ENCODE measurements at regions not wholly inside any gene's neighbourhood (a gene's known extent, or its start where the extent isn't known, plus 50 kb on each side); places are given as distances from the start of the nearest gene placed in this dataset.

DNA sequence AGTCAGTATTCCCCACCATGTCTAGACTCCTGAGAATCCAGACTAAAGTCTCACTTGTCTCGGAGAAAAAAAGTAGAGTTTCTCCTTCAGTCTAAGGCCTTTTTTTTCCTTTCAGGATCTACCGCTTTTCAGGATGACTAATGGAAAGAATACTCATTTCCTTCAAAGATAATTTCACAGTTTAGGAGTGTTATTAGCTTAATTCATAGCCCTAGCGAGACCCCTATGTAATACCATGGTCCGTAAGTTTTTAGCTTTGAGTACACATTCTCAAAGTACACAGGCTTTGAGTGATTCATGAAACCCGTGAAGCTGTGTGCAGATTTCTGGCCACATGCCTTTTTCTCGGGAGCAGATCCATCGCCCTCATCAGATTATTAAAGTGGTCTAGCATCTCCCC is 133.1 kb downstream of the SOX4 start:
- TF ChIP-seq, protein P1, sequence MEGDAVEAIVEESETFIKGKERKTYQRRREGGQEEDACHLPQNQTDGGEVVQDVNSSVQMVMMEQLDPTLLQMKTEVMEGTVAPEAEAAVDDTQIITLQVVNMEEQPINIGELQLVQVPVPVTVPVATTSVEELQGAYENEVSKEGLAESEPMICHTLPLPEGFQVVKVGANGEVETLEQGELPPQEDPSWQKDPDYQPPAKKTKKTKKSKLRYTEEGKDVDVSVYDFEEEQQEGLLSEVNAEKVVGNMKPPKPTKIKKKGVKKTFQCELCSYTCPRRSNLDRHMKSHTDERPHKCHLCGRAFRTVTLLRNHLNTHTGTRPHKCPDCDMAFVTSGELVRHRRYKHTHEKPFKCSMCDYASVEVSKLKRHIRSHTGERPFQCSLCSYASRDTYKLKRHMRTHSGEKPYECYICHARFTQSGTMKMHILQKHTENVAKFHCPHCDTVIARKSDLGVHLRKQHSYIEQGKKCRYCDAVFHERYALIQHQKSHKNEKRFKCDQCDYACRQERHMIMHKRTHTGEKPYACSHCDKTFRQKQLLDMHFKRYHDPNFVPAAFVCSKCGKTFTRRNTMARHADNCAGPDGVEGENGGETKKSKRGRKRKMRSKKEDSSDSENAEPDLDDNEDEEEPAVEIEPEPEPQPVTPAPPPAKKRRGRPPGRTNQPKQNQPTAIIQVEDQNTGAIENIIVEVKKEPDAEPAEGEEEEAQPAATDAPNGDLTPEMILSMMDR (IDR thresholded peaks at IDR 0.05) = no peak
- TF ChIP-seq EP300 (IDR thresholded peaks at IDR 0.05) = no peak
- TF ChIP-seq POLR2AphosphoS5 (IDR thresholded peaks at IDR 0.05) = no peak
- no peak for TF ChIP-seq POLR2A (IDR thresholded peaks at IDR 0.05)

Measured in suprapubic skin (tissue), 4 donors.